Endothelial cell of umbilical vein (primary cell): ENCODE measurements at regions not wholly inside any gene's neighbourhood (a gene's known extent, or its start where the extent isn't known, plus 50 kb on each side); places are given as distances from the start of the nearest gene placed in this dataset.

Source experiments
- BruUV-seq: library from RNA; stranded (reverse); fragments of 400-500 nt; replicated peaks from 2 replicates; lab custom pipeline; 2021; lab: Mats Ljungman, UMichigan
- CTCF ChIA-PET: fragments of 300-600, 350-600 bp; sonication (Branson Sonifier 250); formaldehyde crosslinking; loops from one replicate; lab custom pipeline; 2021; ENCODE audit warnings: antibody characterized with exemption, inconsistent platforms; lab: Charles Lee
- POLR2A ChIA-PET: fragments of 300-600, 350-600 bp; sonication (Branson Sonifier 250); formaldehyde crosslinking; loops from one replicate; lab custom pipeline; 2021; ENCODE audit warnings: antibody characterized with exemption, inconsistent platforms; lab: Charles Lee
- DNase-seq: peaks from one replicate; pipeline ENCODE4 v3.0.0-alpha.2; 2011; ENCODE audit warnings: low read depth, low spot score
- FAIRE-seq: peaks from 2 replicates; lab custom pipeline; 2011; peaks lifted over from hg19 to GRCh38; lab: Jason Lieb, UNC
- H2AFZ ChIP-seq: 2 replicates; pipeline ENCODE4 v1.6.0; 2012; ENCODE audit warnings: low read depth, low read length, control low read depth, inconsistent platforms
- H3K27ac ChIP-seq: 2 replicates; pipeline ENCODE4 v1.5.1; 2011; ENCODE audit warnings: low read depth, mild to moderate bottlenecking, control low read depth, low read length, moderate library complexity; ENCODE audit not compliant: insufficient read depth
- H3K27me3 ChIP-seq, 2 experiments: 2 replicates each; pipeline versions ENCODE4 v1.6.0 to v1.6.1; 2011; ENCODE audit warnings: low read length in 2 of 2, mixed read lengths in 1 of 2; ENCODE audit not compliant: control insufficient read depth in 2 of 2, insufficient read depth in 2 of 2
- H3K36me3 ChIP-seq, 2 experiments: 2 replicates in 1 of 2; 3 replicates in 1 of 2; pipeline ENCODE4 v1.5.1; 2011; ENCODE audit warnings: low read length in 2 of 2, mild to moderate bottlenecking in 1 of 2, moderate library complexity in 1 of 2; ENCODE audit not compliant: control insufficient read depth in 2 of 2, insufficient read depth in 2 of 2; ENCODE audit errors: extremely low read depth in 1 of 2
- H3K4me1 ChIP-seq: 3 replicates; pipeline ENCODE4 v1.5.1; 2011; ENCODE audit warnings: mild to moderate bottlenecking, low read length; ENCODE audit not compliant: control insufficient read depth, insufficient read depth; ENCODE audit errors: extremely low read depth
- H3K4me2 ChIP-seq: 2 replicates; pipeline ENCODE4 v1.6.1; 2011; ENCODE audit warnings: low read length, control low read depth, mixed read lengths; ENCODE audit not compliant: insufficient read depth
- H3K4me3 ChIP-seq, 3 experiments: fragments of 200-600 bp in 1 of 3; sonication (generic), shearing (Covaris generic) in 1 of 3; replicated peaks in 1 of 3; 2 replicates each; pipeline ENCODE4 v1.5.1; 2011 to 2016; ENCODE audit warnings: control low read depth in 3 of 3, low read length in 3 of 3, mild to moderate bottlenecking in 2 of 3, inconsistent platforms in 1 of 3, low read depth in 1 of 3, moderate library complexity in 1 of 3; ENCODE audit not compliant: insufficient read depth in 1 of 3
- H3K79me2 ChIP-seq: 2 replicates; pipeline ENCODE4 v1.6.0; 2012; ENCODE audit warnings: low read length, inconsistent platforms; ENCODE audit not compliant: control insufficient read depth, insufficient read depth
- H3K9ac ChIP-seq: replicated peaks from 2 replicates; pipeline ENCODE3; 2011; ENCODE audit warnings: low read length, control low read depth; ENCODE audit not compliant: insufficient read depth; ENCODE audit errors: extremely low read depth
- H3K9me1 ChIP-seq: replicated peaks from 3 replicates; pipeline ENCODE4 v1.6.0; 2011; ENCODE audit warnings: mild to moderate bottlenecking, low read length; ENCODE audit not compliant: control insufficient read depth, insufficient read depth; ENCODE audit errors: extremely low read depth
- H3K9me3 ChIP-seq: replicated peaks from 2 replicates; pipeline ENCODE4 v1.5.1; 2012; ENCODE audit warnings: low read length, inconsistent platforms; ENCODE audit not compliant: control insufficient read depth, insufficient read depth
- H4K20me1 ChIP-seq: replicated peaks from 2 replicates; pipeline ENCODE3; 2011; ENCODE audit warnings: mild to moderate bottlenecking, low read length; ENCODE audit not compliant: control insufficient read depth, insufficient read depth; ENCODE audit errors: extremely low read depth
- EZH2 ChIP-seq: IDR thresholded peaks from 2 replicates; pipeline ENCODE4 v1.6.1; 2012; ENCODE audit warnings: borderline replicate concordance, low read depth, mild to moderate bottlenecking, moderate library complexity, low read length, inconsistent platforms; ENCODE audit not compliant: severe bottlenecking
- FOS ChIP-seq: IDR thresholded peaks from 2 replicates; pipeline ENCODE4 v1.6.1; 2011; ENCODE audit warnings: mild to moderate bottlenecking, low read length, moderate library complexity, borderline replicate concordance; ENCODE audit not compliant: insufficient read depth
- GATA2 ChIP-seq: IDR thresholded peaks from 2 replicates; pipeline ENCODE4 v1.7.0; 2011; ENCODE audit warnings: low read depth, mild to moderate bottlenecking, moderate library complexity, mixed read lengths, low read length; ENCODE audit not compliant: insufficient read length, insufficient read depth
- JUN ChIP-seq: IDR thresholded peaks from 2 replicates; pipeline ENCODE4 v1.6.1; 2011; ENCODE audit warnings: borderline replicate concordance, low read depth; ENCODE audit not compliant: insufficient read length, insufficient read depth
- MYC ChIP-seq: IDR thresholded peaks from one replicate; pipeline ENCODE4 v1.6.1; 2011; ENCODE audit warnings: mild to moderate bottlenecking, low read depth, low read length
- POLR2AphosphoS5 ChIP-seq: IDR thresholded peaks from 2 replicates; pipeline ENCODE4 v1.6.1; 2012; ENCODE audit warnings: low read depth, mild to moderate bottlenecking, control low read depth, low read length, moderate library complexity; ENCODE audit not compliant: insufficient read depth
- dilution Hi-C: fragments of 300-500 bp; cut with MboI; formaldehyde crosslinking; loops from one replicate; pipeline ENCODE4 v1.15.0; 2019; ENCODE audit warnings: low sequenced_read_pairs; ENCODE audit not compliant: extremely low pct_ligation_motif_present
- intact Hi-C: fragments of 100-400 bp; cut with micrococcal nuclease; formaldehyde crosslinking; loops from one replicate; pipeline ENCODE4 v1.10.0; 2022
- TF ChIP-seq, protein P1 (sequence below): IDR thresholded peaks from 2 replicates; pipeline ENCODE4 v1.6.1; 2011; ENCODE audit not compliant: insufficient read depth, insufficient read length
- TF ChIP-seq, protein P2 (sequence below), 2 donors: IDR thresholded peaks; 1 replicate in 1 of 2; 2 replicates in 1 of 2; pipeline ENCODE4 v1.5.1; 2011; ENCODE audit warnings: low read length in 2 of 2, mild to moderate bottlenecking in 2 of 2, moderate library complexity in 2 of 2, control low read depth in 1 of 2, inconsistent platforms in 1 of 2, low read depth in 1 of 2; ENCODE audit not compliant: insufficient read depth in 1 of 2; ENCODE audit errors: extremely low read depth in 1 of 2

DNA sequence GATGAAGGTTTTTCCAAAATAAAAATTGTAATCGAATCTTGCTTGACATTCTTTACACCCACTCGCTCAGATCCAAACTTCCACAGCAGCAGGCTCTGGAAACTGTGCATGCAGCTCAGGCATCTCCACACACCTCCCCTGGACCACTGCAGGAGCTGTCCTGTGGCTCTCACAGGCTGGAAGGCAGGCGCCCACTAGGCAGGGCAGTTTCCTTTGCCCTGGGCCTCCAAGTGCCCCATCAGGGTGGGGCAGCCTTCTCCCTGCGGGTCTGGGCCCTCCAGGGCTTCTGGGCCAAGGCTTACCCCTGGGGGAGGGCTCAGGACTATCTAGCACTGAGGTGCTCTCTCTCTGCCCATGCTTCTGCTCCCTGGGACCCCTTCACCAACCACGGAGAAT lies 114.5 kb upstream of the RPL38 start:
- TF ChIP-seq, protein P1, sequence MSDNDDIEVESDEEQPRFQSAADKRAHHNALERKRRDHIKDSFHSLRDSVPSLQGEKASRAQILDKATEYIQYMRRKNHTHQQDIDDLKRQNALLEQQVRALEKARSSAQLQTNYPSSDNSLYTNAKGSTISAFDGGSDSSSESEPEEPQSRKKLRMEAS: no peak
- no peak for TF ChIP-seq JUN
- TF ChIP-seq, protein P2, sequence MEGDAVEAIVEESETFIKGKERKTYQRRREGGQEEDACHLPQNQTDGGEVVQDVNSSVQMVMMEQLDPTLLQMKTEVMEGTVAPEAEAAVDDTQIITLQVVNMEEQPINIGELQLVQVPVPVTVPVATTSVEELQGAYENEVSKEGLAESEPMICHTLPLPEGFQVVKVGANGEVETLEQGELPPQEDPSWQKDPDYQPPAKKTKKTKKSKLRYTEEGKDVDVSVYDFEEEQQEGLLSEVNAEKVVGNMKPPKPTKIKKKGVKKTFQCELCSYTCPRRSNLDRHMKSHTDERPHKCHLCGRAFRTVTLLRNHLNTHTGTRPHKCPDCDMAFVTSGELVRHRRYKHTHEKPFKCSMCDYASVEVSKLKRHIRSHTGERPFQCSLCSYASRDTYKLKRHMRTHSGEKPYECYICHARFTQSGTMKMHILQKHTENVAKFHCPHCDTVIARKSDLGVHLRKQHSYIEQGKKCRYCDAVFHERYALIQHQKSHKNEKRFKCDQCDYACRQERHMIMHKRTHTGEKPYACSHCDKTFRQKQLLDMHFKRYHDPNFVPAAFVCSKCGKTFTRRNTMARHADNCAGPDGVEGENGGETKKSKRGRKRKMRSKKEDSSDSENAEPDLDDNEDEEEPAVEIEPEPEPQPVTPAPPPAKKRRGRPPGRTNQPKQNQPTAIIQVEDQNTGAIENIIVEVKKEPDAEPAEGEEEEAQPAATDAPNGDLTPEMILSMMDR (IDR thresholded peaks at IDR 0.05; ENCODE audit: extremely low read depth in 1 of 2, insufficient read depth in 1 of 2, low read depth in 1 of 2, low read length in 2 of 2): no peak
- no peak for TF ChIP-seq FOS
- TF ChIP-seq POLR2AphosphoS5: no peak
- no peak for TF ChIP-seq GATA2
- no peak for TF ChIP-seq EZH2
- TF ChIP-seq MYC: no peak
- H3K4me3 ChIP-seq: no peak overlapping the region
- no peaks in the 10 kb centered on the region for H3K9me3 ChIP-seq
- no peaks in the 10 kb centered on the region for H3K4me1 ChIP-seq
- H2AFZ ChIP-seq: no peak overlapping the region
- POLR2A ChIA-PET: no interaction called here
- CTCF ChIA-PET: no interaction called here
- FAIRE-seq: no peak
- H3K27me3 ChIP-seq: no peaks in the 10 kb centered on the region
- BruUV-seq: no TSS peak
- DNase-seq: no peak
- no peak overlapping the region for H3K9ac ChIP-seq
- dilution Hi-C loops: no loop called here
- H3K9me1 ChIP-seq: no peaks in the 10 kb centered on the region
- no peak overlapping the region for H3K27ac ChIP-seq
- H3K4me2 ChIP-seq: no peak overlapping the region
- no peaks in the 10 kb centered on the region for H3K79me2 ChIP-seq
- no peaks in the 10 kb centered on the region for H3K36me3 ChIP-seq
- no peaks in the 10 kb centered on the region for H4K20me1 ChIP-seq
- intact Hi-C loops: no loop called here
